H1 (cell line): ENCODE measurements at regions not wholly inside any gene's neighbourhood (a gene's known extent, or its start where the extent isn't known, plus 50 kb on each side); places are given as distances from the start of the nearest gene placed in this dataset.

Experiments
- CHD2 ChIP-seq: IDR thresholded peaks from 2 replicates; pipeline ENCODE4 v1.6.1; 2012; ENCODE audit warnings: low read length, improper control_type of control experiment
- CTBP2 ChIP-seq: IDR thresholded peaks from 2 replicates; pipeline ENCODE4 v1.7.0; 2011; ENCODE audit warnings: borderline replicate concordance, mild to moderate bottlenecking, moderate library complexity, mixed read lengths, low read length; ENCODE audit not compliant: insufficient read depth, insufficient read length
- HDAC2 ChIP-seq, 2 experiments: fragments of 300-600 bp in 1 of 2; sonication (generic) in 1 of 2; IDR thresholded peaks; 2 replicates each; pipeline ENCODE4 v1.6.1; 2011 to 2012; ENCODE audit warnings: low read depth in 2 of 2, low read length in 2 of 2, mild to moderate bottlenecking in 2 of 2, moderate library complexity in 2 of 2, borderline replicate concordance in 1 of 2, inconsistent platforms in 1 of 2
- JUND ChIP-seq: IDR thresholded peaks from 2 replicates; pipeline ENCODE4 v1.6.1; 2011; ENCODE audit warnings: mild to moderate bottlenecking, improper control_type of control experiment, low read length
- KDM4A ChIP-seq: IDR thresholded peaks from one replicate; pipeline ENCODE4 v1.7.1; 2012; ENCODE audit warnings: low read depth, mild to moderate bottlenecking, moderate library complexity, low read length, inconsistent platforms; ENCODE audit not compliant: severe bottlenecking
- RAD21 ChIP-seq, 2 experiments: IDR thresholded peaks in 1 of 2; conservative IDR thresholded peaks in 1 of 2; 2 replicates each; pipeline ENCODE4 v1.6.1; 2011; ENCODE audit warnings: low read depth in 2 of 2, low read length in 2 of 2, improper control_type of control experiment in 1 of 2, inconsistent platforms in 1 of 2, mild to moderate bottlenecking in 1 of 2, moderate library complexity in 1 of 2
- RBBP5 ChIP-seq: IDR thresholded peaks from 2 replicates; pipeline ENCODE4 v1.7.1; 2012; ENCODE audit warnings: low read depth, mild to moderate bottlenecking, inconsistent platforms, low read length, moderate library complexity, borderline replicate concordance
- RFX5 ChIP-seq: IDR thresholded peaks from 2 replicates; pipeline ENCODE4 v1.6.1; 2011; ENCODE audit warnings: low read depth, low read length, improper control_type of control experiment, borderline replicate concordance
- TEAD4 ChIP-seq: IDR thresholded peaks from 2 replicates; pipeline ENCODE4 v1.6.1; 2012; ENCODE audit warnings: low read depth, low read length, inconsistent platforms, mixed read lengths
- TF ChIP-seq, protein P1 (sequence below): fragments of 300-600 bp; sonication (generic); IDR thresholded peaks from 2 replicates; pipeline ENCODE4 v1.7.1; 2012; ENCODE audit warnings: low read length, moderate library complexity, mild to moderate bottlenecking, inconsistent platforms; ENCODE audit not compliant: insufficient replicate concordance

GRCh38 chr10:130867446-130868194 lies 443.9 kb downstream of the TCERG1L start (continued):
- TF ChIP-seq, protein P1, sequence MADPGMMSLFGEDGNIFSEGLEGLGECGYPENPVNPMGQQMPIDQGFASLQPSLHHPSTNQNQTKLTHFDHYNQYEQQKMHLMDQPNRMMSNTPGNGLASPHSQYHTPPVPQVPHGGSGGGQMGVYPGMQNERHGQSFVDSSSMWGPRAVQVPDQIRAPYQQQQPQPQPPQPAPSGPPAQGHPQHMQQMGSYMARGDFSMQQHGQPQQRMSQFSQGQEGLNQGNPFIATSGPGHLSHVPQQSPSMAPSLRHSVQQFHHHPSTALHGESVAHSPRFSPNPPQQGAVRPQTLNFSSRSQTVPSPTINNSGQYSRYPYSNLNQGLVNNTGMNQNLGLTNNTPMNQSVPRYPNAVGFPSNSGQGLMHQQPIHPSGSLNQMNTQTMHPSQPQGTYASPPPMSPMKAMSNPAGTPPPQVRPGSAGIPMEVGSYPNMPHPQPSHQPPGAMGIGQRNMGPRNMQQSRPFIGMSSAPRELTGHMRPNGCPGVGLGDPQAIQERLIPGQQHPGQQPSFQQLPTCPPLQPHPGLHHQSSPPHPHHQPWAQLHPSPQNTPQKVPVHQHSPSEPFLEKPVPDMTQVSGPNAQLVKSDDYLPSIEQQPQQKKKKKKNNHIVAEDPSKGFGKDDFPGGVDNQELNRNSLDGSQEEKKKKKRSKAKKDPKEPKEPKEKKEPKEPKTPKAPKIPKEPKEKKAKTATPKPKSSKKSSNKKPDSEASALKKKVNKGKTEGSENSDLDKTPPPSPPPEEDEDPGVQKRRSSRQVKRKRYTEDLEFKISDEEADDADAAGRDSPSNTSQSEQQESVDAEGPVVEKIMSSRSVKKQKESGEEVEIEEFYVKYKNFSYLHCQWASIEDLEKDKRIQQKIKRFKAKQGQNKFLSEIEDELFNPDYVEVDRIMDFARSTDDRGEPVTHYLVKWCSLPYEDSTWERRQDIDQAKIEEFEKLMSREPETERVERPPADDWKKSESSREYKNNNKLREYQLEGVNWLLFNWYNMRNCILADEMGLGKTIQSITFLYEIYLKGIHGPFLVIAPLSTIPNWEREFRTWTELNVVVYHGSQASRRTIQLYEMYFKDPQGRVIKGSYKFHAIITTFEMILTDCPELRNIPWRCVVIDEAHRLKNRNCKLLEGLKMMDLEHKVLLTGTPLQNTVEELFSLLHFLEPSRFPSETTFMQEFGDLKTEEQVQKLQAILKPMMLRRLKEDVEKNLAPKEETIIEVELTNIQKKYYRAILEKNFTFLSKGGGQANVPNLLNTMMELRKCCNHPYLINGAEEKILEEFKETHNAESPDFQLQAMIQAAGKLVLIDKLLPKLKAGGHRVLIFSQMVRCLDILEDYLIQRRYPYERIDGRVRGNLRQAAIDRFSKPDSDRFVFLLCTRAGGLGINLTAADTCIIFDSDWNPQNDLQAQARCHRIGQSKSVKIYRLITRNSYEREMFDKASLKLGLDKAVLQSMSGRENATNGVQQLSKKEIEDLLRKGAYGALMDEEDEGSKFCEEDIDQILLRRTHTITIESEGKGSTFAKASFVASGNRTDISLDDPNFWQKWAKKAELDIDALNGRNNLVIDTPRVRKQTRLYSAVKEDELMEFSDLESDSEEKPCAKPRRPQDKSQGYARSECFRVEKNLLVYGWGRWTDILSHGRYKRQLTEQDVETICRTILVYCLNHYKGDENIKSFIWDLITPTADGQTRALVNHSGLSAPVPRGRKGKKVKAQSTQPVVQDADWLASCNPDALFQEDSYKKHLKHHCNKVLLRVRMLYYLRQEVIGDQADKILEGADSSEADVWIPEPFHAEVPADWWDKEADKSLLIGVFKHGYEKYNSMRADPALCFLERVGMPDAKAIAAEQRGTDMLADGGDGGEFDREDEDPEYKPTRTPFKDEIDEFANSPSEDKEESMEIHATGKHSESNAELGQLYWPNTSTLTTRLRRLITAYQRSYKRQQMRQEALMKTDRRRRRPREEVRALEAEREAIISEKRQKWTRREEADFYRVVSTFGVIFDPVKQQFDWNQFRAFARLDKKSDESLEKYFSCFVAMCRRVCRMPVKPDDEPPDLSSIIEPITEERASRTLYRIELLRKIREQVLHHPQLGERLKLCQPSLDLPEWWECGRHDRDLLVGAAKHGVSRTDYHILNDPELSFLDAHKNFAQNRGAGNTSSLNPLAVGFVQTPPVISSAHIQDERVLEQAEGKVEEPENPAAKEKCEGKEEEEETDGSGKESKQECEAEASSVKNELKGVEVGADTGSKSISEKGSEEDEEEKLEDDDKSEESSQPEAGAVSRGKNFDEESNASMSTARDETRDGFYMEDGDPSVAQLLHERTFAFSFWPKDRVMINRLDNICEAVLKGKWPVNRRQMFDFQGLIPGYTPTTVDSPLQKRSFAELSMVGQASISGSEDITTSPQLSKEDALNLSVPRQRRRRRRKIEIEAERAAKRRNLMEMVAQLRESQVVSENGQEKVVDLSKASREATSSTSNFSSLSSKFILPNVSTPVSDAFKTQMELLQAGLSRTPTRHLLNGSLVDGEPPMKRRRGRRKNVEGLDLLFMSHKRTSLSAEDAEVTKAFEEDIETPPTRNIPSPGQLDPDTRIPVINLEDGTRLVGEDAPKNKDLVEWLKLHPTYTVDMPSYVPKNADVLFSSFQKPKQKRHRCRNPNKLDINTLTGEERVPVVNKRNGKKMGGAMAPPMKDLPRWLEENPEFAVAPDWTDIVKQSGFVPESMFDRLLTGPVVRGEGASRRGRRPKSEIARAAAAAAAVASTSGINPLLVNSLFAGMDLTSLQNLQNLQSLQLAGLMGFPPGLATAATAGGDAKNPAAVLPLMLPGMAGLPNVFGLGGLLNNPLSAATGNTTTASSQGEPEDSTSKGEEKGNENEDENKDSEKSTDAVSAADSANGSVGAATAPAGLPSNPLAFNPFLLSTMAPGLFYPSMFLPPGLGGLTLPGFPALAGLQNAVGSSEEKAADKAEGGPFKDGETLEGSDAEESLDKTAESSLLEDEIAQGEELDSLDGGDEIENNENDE: no peak
- no peak for TF ChIP-seq RBBP5
- TF ChIP-seq CHD2: no peak
- TF ChIP-seq HDAC2 (IDR thresholded peaks at IDR 0.05; ENCODE audit: borderline replicate concordance in 1 of 2, low read depth in 2 of 2, low read length in 2 of 2): no peak
- TF ChIP-seq CTBP2: no peak
- TF ChIP-seq RAD21 (IDR thresholded peaks at IDR 0.05 in 1 of 2, conservative IDR thresholded peaks at IDR 0.05 in 1 of 2; ENCODE audit: low read depth in 2 of 2, low read length in 2 of 2): no peak
- TF ChIP-seq TEAD4: no peak
- no peak for TF ChIP-seq KDM4A
- TF ChIP-seq RFX5: no peak
- no peak for TF ChIP-seq JUND
